ENCODE measurements at regions not wholly inside any gene's neighbourhood (a gene's known extent, or its start where the extent isn't known, plus 50 kb on each side); places are given as distances from the start of the nearest gene placed in this dataset.

GRCh38 chr12:21001778-21002177 is 129.2 kb upstream of the SLCO1B1 start:
- H3K9me3 ChIP-seq (ENCODE audit: low read depth, low read length, poor library complexity, severe bottlenecking) = peaks cover 9% of the 10 kb centered on the region
- no peak for TF ChIP-seq CTCF (conservative IDR thresholded peaks at IDR 0.05; ENCODE audit: low read depth, low read length)
- TF ChIP-seq EZH2 (IDR thresholded peaks at IDR 0.05; ENCODE audit: borderline replicate concordance, low read depth, low read length, poor library complexity, severe bottlenecking) = no peak
- no peak overlapping the region for H3K4me3 ChIP-seq (ENCODE audit: low read depth, low read length, poor library complexity, severe bottlenecking)
- no peak overlapping the region for H3K27ac ChIP-seq (ENCODE audit: low read depth, low read length, poor library complexity, severe bottlenecking)
- no peak for DNase-seq (ENCODE audit: low spot score)
- no peaks in the 10 kb centered on the region for H3K4me1 ChIP-seq (ENCODE audit: insufficient read depth, low read length, poor library complexity, severe bottlenecking)
- ChIA-PET POLR2A (ENCODE audit: low non-redundant PET) (no interaction called here), CTCF (no interaction called here)
- intact Hi-C loops (cut with micrococcal nuclease; ENCODE audit: unreplicated experiment) = no loop called here
- H3K36me3 ChIP-seq (ENCODE audit: insufficient read depth, low read length, poor library complexity, severe bottlenecking) = no peaks in the 10 kb centered on the region
- no TSS peak for BruUV-seq (replicated peaks)
- H3K27me3 ChIP-seq (replicated peaks; ENCODE audit: insufficient read depth, low read depth, low read length, poor library complexity) = no peaks in the 10 kb centered on the region

- TF ChIP-seq CTCF (conservative IDR thresholded peaks at IDR 0.05; ENCODE audit: low read depth, low read length) (no peak), EZH2 (IDR thresholded peaks at IDR 0.05; ENCODE audit: borderline replicate concordance, low read depth, low read length, poor library complexity, severe bottlenecking) (no peak)
- no peaks in the 10 kb centered on the region for H3K36me3 ChIP-seq (ENCODE audit: insufficient read depth, low read length, poor library complexity, severe bottlenecking)
- no peaks in the 10 kb centered on the region for H3K27me3 ChIP-seq (replicated peaks; ENCODE audit: insufficient read depth, low read depth, low read length, poor library complexity)
- POLR2A ChIA-PET (ENCODE audit: low non-redundant PET) = no interaction called here
- no peak for DNase-seq (ENCODE audit: low spot score)
- H3K27ac ChIP-seq (ENCODE audit: low read depth, low read length, poor library complexity, severe bottlenecking) = no peak overlapping the region
- no peak overlapping the region for H3K4me3 ChIP-seq (ENCODE audit: low read depth, low read length, poor library complexity, severe bottlenecking)
- BruUV-seq (replicated peaks) = no TSS peak
- CTCF ChIA-PET = no interaction called here
- intact Hi-C loops (cut with micrococcal nuclease; ENCODE audit: unreplicated experiment) = no loop called here
- H3K4me1 ChIP-seq (ENCODE audit: insufficient read depth, low read length, poor library complexity, severe bottlenecking) = no peaks in the 10 kb centered on the region
- no peaks in the 10 kb centered on the region for H3K9me3 ChIP-seq (ENCODE audit: low read depth, low read length, poor library complexity, severe bottlenecking)
Measured at GRCh38 chr12:21025656-21026055, 105.3 kb upstream of the SLCO1B1 start.

GRCh38 chr12:21026302-21026701 is 104.7 kb upstream of the SLCO1B1 start:
- H3K4me1 ChIP-seq (ENCODE audit: insufficient read depth, low read length, poor library complexity, severe bottlenecking) = no peaks in the 10 kb centered on the region
- BruUV-seq (replicated peaks) = no TSS peak
- CTCF ChIA-PET = no interaction called here
- intact Hi-C loops (cut with micrococcal nuclease; ENCODE audit: unreplicated experiment) = no loop called here
- no peaks in the 10 kb centered on the region for H3K27me3 ChIP-seq (replicated peaks; ENCODE audit: insufficient read depth, low read depth, low read length, poor library complexity)
- TF ChIP-seq CTCF (conservative IDR thresholded peaks at IDR 0.05; ENCODE audit: low read depth, low read length) (no peak), EZH2 (IDR thresholded peaks at IDR 0.05; ENCODE audit: borderline replicate concordance, low read depth, low read length, poor library complexity, severe bottlenecking) (no peak)
- H3K27ac ChIP-seq (ENCODE audit: low read depth, low read length, poor library complexity, severe bottlenecking) = no peak overlapping the region
- no peaks in the 10 kb centered on the region for H3K9me3 ChIP-seq (ENCODE audit: low read depth, low read length, poor library complexity, severe bottlenecking)
- POLR2A ChIA-PET (ENCODE audit: low non-redundant PET) = no interaction called here
- H3K36me3 ChIP-seq (ENCODE audit: insufficient read depth, low read length, poor library complexity, severe bottlenecking) = no peaks in the 10 kb centered on the region
- H3K4me3 ChIP-seq (ENCODE audit: low read depth, low read length, poor library complexity, severe bottlenecking) = no peak overlapping the region
- no peak for DNase-seq (ENCODE audit: low spot score)
